ENCODE measurements at regions not wholly inside any gene's neighbourhood (a gene's known extent, or its start where the extent isn't known, plus 50 kb on each side); places are given as distances from the start of the nearest gene placed in this dataset.

GRCh38 chr9:89891221-89891590 is 286.4 kb downstream of the GADD45G start:
- no peak overlapping the region for H3K4me3 Mint-ChIP-seq
- no peak overlapping the region for H3K27ac Mint-ChIP-seq

GRCh38 chr9:89891591-89892304 is 286.9 kb downstream of the GADD45G start:
- TF ChIP-seq, protein P1, sequence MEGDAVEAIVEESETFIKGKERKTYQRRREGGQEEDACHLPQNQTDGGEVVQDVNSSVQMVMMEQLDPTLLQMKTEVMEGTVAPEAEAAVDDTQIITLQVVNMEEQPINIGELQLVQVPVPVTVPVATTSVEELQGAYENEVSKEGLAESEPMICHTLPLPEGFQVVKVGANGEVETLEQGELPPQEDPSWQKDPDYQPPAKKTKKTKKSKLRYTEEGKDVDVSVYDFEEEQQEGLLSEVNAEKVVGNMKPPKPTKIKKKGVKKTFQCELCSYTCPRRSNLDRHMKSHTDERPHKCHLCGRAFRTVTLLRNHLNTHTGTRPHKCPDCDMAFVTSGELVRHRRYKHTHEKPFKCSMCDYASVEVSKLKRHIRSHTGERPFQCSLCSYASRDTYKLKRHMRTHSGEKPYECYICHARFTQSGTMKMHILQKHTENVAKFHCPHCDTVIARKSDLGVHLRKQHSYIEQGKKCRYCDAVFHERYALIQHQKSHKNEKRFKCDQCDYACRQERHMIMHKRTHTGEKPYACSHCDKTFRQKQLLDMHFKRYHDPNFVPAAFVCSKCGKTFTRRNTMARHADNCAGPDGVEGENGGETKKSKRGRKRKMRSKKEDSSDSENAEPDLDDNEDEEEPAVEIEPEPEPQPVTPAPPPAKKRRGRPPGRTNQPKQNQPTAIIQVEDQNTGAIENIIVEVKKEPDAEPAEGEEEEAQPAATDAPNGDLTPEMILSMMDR (IDR thresholded peaks at IDR 0.05): no peak
- no peaks in the 10 kb centered on the region for H3K27me3 Mint-ChIP-seq (ENCODE audit: low read depth, poor library complexity)
- no peak overlapping the region for H3K4me3 Mint-ChIP-seq
- H3K9me3 Mint-ChIP-seq: no peaks in the 10 kb centered on the region
- no peaks in the 10 kb centered on the region for H3K36me3 Mint-ChIP-seq (ENCODE audit: low read depth)
- no peak for DNase-seq
- no peak overlapping the region for H3K27ac Mint-ChIP-seq
- no peaks in the 10 kb centered on the region for H3K4me1 Mint-ChIP-seq

More at GRCh38 chr9:89891221-89891590, 286.4 kb downstream of the GADD45G start:
- TF ChIP-seq, protein P1 (IDR thresholded peaks at IDR 0.05): no peak
- Mint-ChIP-seq H3K4me1 (no peaks in the 10 kb centered on the region), H3K27me3 (ENCODE audit: low read depth, poor library complexity) (no peaks in the 10 kb centered on the region), H3K9me3 (no peaks in the 10 kb centered on the region), H3K36me3 (ENCODE audit: low read depth) (no peaks in the 10 kb centered on the region)
- no peak for DNase-seq

DNA sequence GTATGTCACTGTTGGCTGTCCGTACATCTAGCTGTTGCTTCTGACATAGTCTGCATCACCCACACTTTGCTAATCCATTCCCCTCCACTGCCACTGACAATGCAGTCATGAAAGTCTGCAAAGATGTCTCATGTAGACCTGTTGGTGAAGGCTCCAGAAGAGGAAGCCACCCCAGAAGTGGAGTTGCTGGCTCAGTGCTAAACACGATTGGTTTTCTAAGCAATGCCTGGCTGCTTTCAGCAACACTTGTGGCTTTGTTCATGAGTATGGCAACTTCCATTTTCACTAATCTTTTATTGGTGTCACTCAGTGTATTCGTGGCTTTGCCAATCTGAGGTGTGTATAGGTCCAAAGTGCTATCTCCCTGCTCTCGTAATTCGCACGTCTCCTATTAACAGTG is 288.1 kb downstream of the GADD45G start:
- TF ChIP-seq, protein P1 (IDR thresholded peaks at IDR 0.05): no peak
- H3K27ac Mint-ChIP-seq: no peak overlapping the region
- DNase-seq: no peak

GRCh38 chr9:89893886-89894285 is 289.1 kb downstream of the GADD45G start:
- no peaks in the 10 kb centered on the region for H3K27me3 Mint-ChIP-seq (ENCODE audit: low read depth, poor library complexity)
- no peak for DNase-seq
- H3K4me1 Mint-ChIP-seq: no peaks in the 10 kb centered on the region
- no peak overlapping the region for H3K27ac Mint-ChIP-seq
- no peaks in the 10 kb centered on the region for H3K36me3 Mint-ChIP-seq (ENCODE audit: low read depth)
- H3K4me3 Mint-ChIP-seq: no peak overlapping the region
- H3K9me3 Mint-ChIP-seq: no peaks in the 10 kb centered on the region
- TF ChIP-seq, protein P1 (IDR thresholded peaks at IDR 0.05): no peak

More for the DNA sequence above, 288.1 kb downstream of the GADD45G start:
- H3K9me3 Mint-ChIP-seq: no peaks in the 10 kb centered on the region
- no peaks in the 10 kb centered on the region for H3K4me1 Mint-ChIP-seq
- H3K4me3 Mint-ChIP-seq: no peak overlapping the region
- H3K27me3 Mint-ChIP-seq (ENCODE audit: low read depth, poor library complexity): no peaks in the 10 kb centered on the region
- H3K36me3 Mint-ChIP-seq (ENCODE audit: low read depth): no peaks in the 10 kb centered on the region

DNA sequence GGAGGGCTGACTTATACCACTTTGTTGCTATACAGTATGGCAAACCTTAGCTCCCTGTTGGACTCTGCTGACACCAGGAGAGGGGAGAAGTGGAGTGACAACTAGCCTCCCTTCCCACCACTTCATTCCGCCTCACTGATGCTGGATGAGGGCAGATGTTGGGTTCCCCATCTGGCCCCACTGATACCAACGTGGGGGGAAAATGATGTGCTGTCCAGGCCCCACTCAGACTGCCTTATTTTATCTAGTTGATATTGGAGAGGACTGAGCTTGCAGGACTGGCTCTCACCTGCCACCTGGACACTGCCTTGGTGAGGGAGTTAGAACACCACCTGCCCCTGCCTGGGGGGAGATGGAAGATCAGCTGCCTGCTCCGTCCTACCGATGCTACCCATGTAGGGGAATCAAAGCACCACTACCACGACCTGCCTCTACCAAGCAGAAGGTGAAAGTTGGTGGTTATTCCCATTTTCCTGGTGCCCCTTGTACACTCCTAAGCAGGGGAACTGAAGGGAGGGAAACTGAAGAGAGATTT is 292.1 kb downstream of the GADD45G start:
- TF ChIP-seq, protein P1 (IDR thresholded peaks at IDR 0.05): no peak
- Mint-ChIP-seq H3K4me3 (no peak overlapping the region), H3K27me3 (ENCODE audit: low read depth, poor library complexity) (no peaks in the 10 kb centered on the region), H3K4me1 (no peaks in the 10 kb centered on the region), H3K36me3 (ENCODE audit: low read depth) (no peaks in the 10 kb centered on the region), H3K9me3 (no peaks in the 10 kb centered on the region), H3K27ac (no peak overlapping the region)
- DNase-seq: no peak

- Mint-ChIP-seq H3K27ac (no peak overlapping the region), H3K4me1 (peaks cover 11% of the 10 kb centered on the region)
- DNase-seq: no peak
Observed at GRCh38 chr9:89899573-89899972, 294.8 kb downstream of the GADD45G start.

More at GRCh38 chr9:89899573-89899972, 294.8 kb downstream of the GADD45G start:
- Mint-ChIP-seq H3K4me3 (no peak overlapping the region), H3K36me3 (ENCODE audit: low read depth) (no peaks in the 10 kb centered on the region), H3K27me3 (ENCODE audit: low read depth, poor library complexity) (no peaks in the 10 kb centered on the region), H3K9me3 (no peaks in the 10 kb centered on the region)
- TF ChIP-seq, protein P1 (IDR thresholded peaks at IDR 0.05): no peak
